RWPE2 (cell line): ENCODE measurements at regions not wholly inside any gene's neighbourhood (a gene's known extent, or its start where the extent isn't known, plus 50 kb on each side); places are given as distances from the start of the nearest gene placed in this dataset.

Experiments
- ATAC-seq: fragments of 200-7000 bp; cut with Tn5 transposase; 3 replicates; pipeline ENCODE4 v1.9.1; 2021; ENCODE audit warnings: low read depth
- DNase-seq: peaks from one replicate; pipeline ENCODE4 v3.0.0-alpha.2; 2020; ENCODE audit warnings: low spot score
- H3K27ac ChIP-seq: fragments of 450-650 bp; 2 replicates; pipeline ENCODE4 v1.5.1; 2017; ENCODE audit warnings: mild to moderate bottlenecking; ENCODE audit not compliant: poor library complexity, severe bottlenecking
- H3K27me3 ChIP-seq: fragments of 250-450 bp; sonication (Bioruptor Pico); 2 replicates; pipeline ENCODE4 v1.5.1; 2021; ENCODE audit warnings: mild to moderate bottlenecking, moderate library complexity; ENCODE audit not compliant: insufficient read depth, poor library complexity, severe bottlenecking
- H3K36me3 ChIP-seq: fragments of 250-450 bp; sonication (Bioruptor Pico); 2 replicates; pipeline ENCODE4 v1.5.1; 2020; ENCODE audit warnings: low read depth, mild to moderate bottlenecking, moderate library complexity
- H3K4me1 ChIP-seq: fragments of 250-450 bp; sonication (Bioruptor Pico); 2 replicates; pipeline ENCODE4 v1.5.1; 2021; ENCODE audit warnings: mild to moderate bottlenecking, moderate library complexity; ENCODE audit not compliant: insufficient read depth, poor library complexity, severe bottlenecking
- H3K4me3 ChIP-seq: fragments of 250-450 bp; sonication (Bioruptor Pico); 2 replicates; pipeline ENCODE4 v1.5.1; 2021; ENCODE audit warnings: mild to moderate bottlenecking, moderate library complexity; ENCODE audit not compliant: severe bottlenecking
- H3K9me3 ChIP-seq: fragments of 250-450 bp; sonication (Bioruptor Pico); 2 replicates; pipeline ENCODE4 v1.5.1; 2021; ENCODE audit warnings: mild to moderate bottlenecking, moderate library complexity; ENCODE audit not compliant: severe bottlenecking
- TF ChIP-seq, protein P1 (sequence below): fragments of 450-650 bp; IDR thresholded peaks from one replicate; pipeline ENCODE4 v1.5.1; 2017; ENCODE audit warnings: mild to moderate bottlenecking, moderate library complexity; ENCODE audit not compliant: poor library complexity, severe bottlenecking

- Histone ChIP-seq H3K4me1 (no peaks in the 10 kb centered on the region), H3K9me3 (no peaks in the 10 kb centered on the region), H3K36me3 (no peaks in the 10 kb centered on the region), H3K27me3 (no peaks in the 10 kb centered on the region), H3K27ac (no peak overlapping the region), H3K4me3 (no peak overlapping the region)
- ATAC-seq: no peak
- no peak for DNase-seq
- TF ChIP-seq, protein P1, sequence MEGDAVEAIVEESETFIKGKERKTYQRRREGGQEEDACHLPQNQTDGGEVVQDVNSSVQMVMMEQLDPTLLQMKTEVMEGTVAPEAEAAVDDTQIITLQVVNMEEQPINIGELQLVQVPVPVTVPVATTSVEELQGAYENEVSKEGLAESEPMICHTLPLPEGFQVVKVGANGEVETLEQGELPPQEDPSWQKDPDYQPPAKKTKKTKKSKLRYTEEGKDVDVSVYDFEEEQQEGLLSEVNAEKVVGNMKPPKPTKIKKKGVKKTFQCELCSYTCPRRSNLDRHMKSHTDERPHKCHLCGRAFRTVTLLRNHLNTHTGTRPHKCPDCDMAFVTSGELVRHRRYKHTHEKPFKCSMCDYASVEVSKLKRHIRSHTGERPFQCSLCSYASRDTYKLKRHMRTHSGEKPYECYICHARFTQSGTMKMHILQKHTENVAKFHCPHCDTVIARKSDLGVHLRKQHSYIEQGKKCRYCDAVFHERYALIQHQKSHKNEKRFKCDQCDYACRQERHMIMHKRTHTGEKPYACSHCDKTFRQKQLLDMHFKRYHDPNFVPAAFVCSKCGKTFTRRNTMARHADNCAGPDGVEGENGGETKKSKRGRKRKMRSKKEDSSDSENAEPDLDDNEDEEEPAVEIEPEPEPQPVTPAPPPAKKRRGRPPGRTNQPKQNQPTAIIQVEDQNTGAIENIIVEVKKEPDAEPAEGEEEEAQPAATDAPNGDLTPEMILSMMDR: no peak
Measured at GRCh38 chr17:55567240-55568214, 56.3 kb upstream of the SMIM36 start.

GRCh38 chr17:55564081-55564480, 52.8 kb upstream of the SMIM36 start:
- no peak for DNase-seq
- no peaks in the 10 kb centered on the region for H3K36me3 ChIP-seq
- no peak overlapping the region for H3K27ac ChIP-seq

GRCh38 chr17:55563363-55563762, 52.1 kb upstream of the SMIM36 start:
- H3K4me1 ChIP-seq: no peaks in the 10 kb centered on the region
- no peak for ATAC-seq
- TF ChIP-seq, protein P1: no peak
- no peaks in the 10 kb centered on the region for H3K9me3 ChIP-seq
- no peak overlapping the region for H3K27ac ChIP-seq
- H3K4me3 ChIP-seq: no peak overlapping the region
- H3K27me3 ChIP-seq: no peaks in the 10 kb centered on the region
- DNase-seq: no peak
- no peaks in the 10 kb centered on the region for H3K36me3 ChIP-seq

More at GRCh38 chr17:55564081-55564480, 52.8 kb upstream of the SMIM36 start:
- Histone ChIP-seq H3K27me3 (no peaks in the 10 kb centered on the region), H3K4me1 (no peaks in the 10 kb centered on the region), H3K4me3 (no peak overlapping the region), H3K9me3 (no peaks in the 10 kb centered on the region)
- TF ChIP-seq, protein P1: no peak
- no peak for ATAC-seq

DNA sequence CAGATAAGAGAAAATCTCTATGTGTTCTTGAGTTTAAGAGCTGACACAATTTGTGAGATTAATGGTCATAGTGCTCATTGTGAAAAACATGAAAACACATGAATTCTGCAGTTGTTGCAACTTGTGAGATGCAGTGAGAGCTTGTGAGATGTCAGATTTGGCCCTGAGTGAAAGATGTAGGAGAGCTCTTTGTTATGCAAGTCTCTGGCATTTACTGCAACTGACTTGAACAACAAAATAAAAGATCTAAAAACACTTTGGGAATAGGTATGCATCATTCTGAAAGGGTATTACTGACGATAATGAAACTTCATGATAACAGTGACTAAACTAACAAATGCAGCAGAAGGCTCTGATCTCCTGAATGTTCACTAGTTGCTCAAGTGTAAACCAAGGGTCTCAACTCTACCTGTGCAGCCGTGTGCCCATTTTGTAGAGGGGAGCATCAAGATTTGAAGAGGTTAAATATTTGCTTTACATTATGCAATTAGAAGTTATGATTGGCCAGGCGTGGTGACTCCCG, 50.8 kb upstream of the SMIM36 start:
- TF ChIP-seq, protein P1: no peak
- no peaks in the 10 kb centered on the region for H3K4me1 ChIP-seq
- H3K4me3 ChIP-seq: no peak overlapping the region
- H3K27ac ChIP-seq: no peak overlapping the region
- DNase-seq (no peak), ATAC-seq (no peak)
- H3K27me3 ChIP-seq: no peaks in the 10 kb centered on the region
- H3K36me3 ChIP-seq: no peaks in the 10 kb centered on the region
- H3K9me3 ChIP-seq: no peaks in the 10 kb centered on the region
